ENCODE measurements at regions not wholly inside any gene's neighbourhood (a gene's known extent, or its start where the extent isn't known, plus 50 kb on each side); places are given as distances from the start of the nearest gene placed in this dataset.

- no peak for FAIRE-seq
These were observed 127.5 kb upstream of the CTAGE1 start for GRCh38 chr18:22545066-22545760.

GRCh38 chr18:22546905-22547570 lies 129.3 kb upstream of the CTAGE1 start:
- FAIRE-seq: no peak

- FAIRE-seq: no peak
These were observed 130.3 kb upstream of the CTAGE1 start for GRCh38 chr18:22547807-22548561.

GRCh38 chr18:22549260-22549937 lies 131.7 kb upstream of the CTAGE1 start:
- FAIRE-seq: no peak

GRCh38 chr18:22550366-22550765 lies 132.7 kb upstream of the CTAGE1 start:
- FAIRE-seq: no peak

GRCh38 chr18:22550861-22551260 lies 133.1 kb upstream of the CTAGE1 start:
- no peak for FAIRE-seq

GRCh38 chr18:22551536-22552151 lies 133.9 kb upstream of the CTAGE1 start:
- FAIRE-seq: no peak

GRCh38 chr18:22552254-22552653 lies 134.5 kb upstream of the CTAGE1 start:
- FAIRE-seq: no peak

- FAIRE-seq: no peak
These were observed 135.3 kb upstream of the CTAGE1 start for GRCh38 chr18:22552899-22553460.

- no peak for FAIRE-seq
These were observed 138.8 kb upstream of the CTAGE1 start for GRCh38 chr18:22556222-22557167.

GRCh38 chr18:22557168-22557941 lies 139.6 kb upstream of the CTAGE1 start:
- no peak for FAIRE-seq

- FAIRE-seq: no peak
These were observed 141.2 kb upstream of the CTAGE1 start for GRCh38 chr18:22558945-22559385.

- no peak for FAIRE-seq
These were observed 141.9 kb upstream of the CTAGE1 start for GRCh38 chr18:22559414-22560274.

- FAIRE-seq: no peak
These were observed 142.5 kb upstream of the CTAGE1 start for GRCh38 chr18:22560275-22560610.

GRCh38 chr18:22560797-22561196 lies 143.1 kb upstream of the CTAGE1 start:
- FAIRE-seq: no peak

- FAIRE-seq: no peak
These were observed 145.5 kb upstream of the CTAGE1 start for GRCh38 chr18:22563164-22563583.

GRCh38 chr18:22564036-22564435 lies 146.3 kb upstream of the CTAGE1 start:
- no peak for FAIRE-seq

GRCh38 chr18:22566703-22567420 lies 149.1 kb upstream of the CTAGE1 start:
- no peak for FAIRE-seq

GRCh38 chr18:22567794-22568193 lies 150.1 kb upstream of the CTAGE1 start:
- FAIRE-seq: no peak
